ENCODE measurements at regions not wholly inside any gene's neighbourhood (a gene's known extent, or its start where the extent isn't known, plus 50 kb on each side); places are given as distances from the start of the nearest gene placed in this dataset.

GRCh38 chr1:189816558-189816957 is 661.1 kb downstream of the BRINP3 start (continued):
- TF ChIP-seq SP1 (IDR thresholded peaks at IDR 0.05) (no peak), RAD21 (IDR thresholded peaks at IDR 0.05) (no peak), FOXA1 (IDR thresholded peaks at IDR 0.05) (no peak), FOXA2 (IDR thresholded peaks at IDR 0.05) (no peak)
- TF ChIP-seq, protein P1, sequence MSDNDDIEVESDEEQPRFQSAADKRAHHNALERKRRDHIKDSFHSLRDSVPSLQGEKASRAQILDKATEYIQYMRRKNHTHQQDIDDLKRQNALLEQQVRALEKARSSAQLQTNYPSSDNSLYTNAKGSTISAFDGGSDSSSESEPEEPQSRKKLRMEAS (IDR thresholded peaks at IDR 0.05): no peak

- 41% methylated on average over 2 of the region's 2 CpGs for WGBS
- no peak for DNase-seq (ENCODE audit: low spot score)
- no peak overlapping the region for H3K4me3 ChIP-seq (ENCODE audit: low read depth in 1 of 3, low read length in 3 of 3)
- no peaks in the 10 kb centered on the region for H3K27me3 ChIP-seq (ENCODE audit: control insufficient read depth in 4 of 4, insufficient read depth in 4 of 4, low read length in 3 of 4)
- H3K9me3 ChIP-seq (ENCODE audit: control insufficient read depth in 4 of 4, low read length in 3 of 4): no peaks in the 10 kb centered on the region
- TF ChIP-seq, protein P2, sequence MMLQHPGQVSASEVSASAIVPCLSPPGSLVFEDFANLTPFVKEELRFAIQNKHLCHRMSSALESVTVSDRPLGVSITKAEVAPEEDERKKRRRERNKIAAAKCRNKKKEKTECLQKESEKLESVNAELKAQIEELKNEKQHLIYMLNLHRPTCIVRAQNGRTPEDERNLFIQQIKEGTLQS (IDR thresholded peaks at IDR 0.05): no peak
- no peak for TF ChIP-seq REST (IDR thresholded peaks at IDR 0.05)
- no peak for TF ChIP-seq RXRA (IDR thresholded peaks at IDR 0.05)
- TF ChIP-seq ZBTB33 (IDR thresholded peaks at IDR 0.05): no peak
- TF ChIP-seq TAF1 (conservative IDR thresholded peaks at IDR 0.05): no peak
- TF ChIP-seq YY1 (IDR thresholded peaks at IDR 0.05): no peak
- TF ChIP-seq EGR1 (IDR thresholded peaks at IDR 0.05; ENCODE audit: low read depth in 2 of 2): no peak
- TF ChIP-seq HNF4G (IDR thresholded peaks at IDR 0.05): no peak
- TF ChIP-seq RAD21 (IDR thresholded peaks at IDR 0.05): no peak
- TF ChIP-seq SP1 (IDR thresholded peaks at IDR 0.05): no peak
- H3K4me1 ChIP-seq (ENCODE audit: control insufficient read depth in 4 of 4, insufficient read depth in 4 of 4, low read length in 3 of 4): no peaks in the 10 kb centered on the region
- H3K36me3 ChIP-seq (ENCODE audit: control insufficient read depth in 4 of 4, insufficient read depth in 3 of 4, low read depth in 1 of 4, low read length in 3 of 4): no peaks in the 10 kb centered on the region
- no peak overlapping the region for H3K9ac ChIP-seq (ENCODE audit: low read depth in 1 of 2, low read length in 2 of 2)
- H3K27ac ChIP-seq (ENCODE audit: low read depth in 1 of 2, low read length in 2 of 2): no peak overlapping the region
These were observed 657.9 kb downstream of the BRINP3 start for GRCh38 chr1:189819751-189820150.

DNA sequence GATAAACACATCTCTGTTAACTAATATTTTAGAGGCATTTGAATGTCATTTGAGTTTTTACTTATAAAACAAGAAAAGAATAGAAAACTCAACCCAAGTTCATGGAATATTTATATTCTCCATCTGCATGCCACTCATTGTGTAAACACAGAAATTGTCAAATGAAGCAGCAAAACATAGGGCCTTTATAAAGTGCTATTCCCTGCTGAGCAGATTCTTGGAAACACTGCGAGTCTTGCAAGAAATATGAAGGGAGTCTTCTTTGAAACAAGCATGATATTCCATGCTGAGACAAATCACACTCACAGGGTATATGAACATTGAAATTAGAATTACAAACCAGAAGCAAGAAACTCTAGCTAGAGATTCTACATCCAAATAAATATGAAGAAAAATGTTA is 655.8 kb downstream of the BRINP3 start:
- 0% methylated on average over 1 of the region's 1 CpG for WGBS
- DNase-seq (ENCODE audit: low spot score): no peak

More for the DNA sequence above, 655.8 kb downstream of the BRINP3 start:
- Histone ChIP-seq H3K27me3 (ENCODE audit: control insufficient read depth in 4 of 4, insufficient read depth in 4 of 4, low read length in 3 of 4) (no peaks in the 10 kb centered on the region), H3K36me3 (ENCODE audit: control insufficient read depth in 4 of 4, insufficient read depth in 3 of 4, low read depth in 1 of 4, low read length in 3 of 4) (no peaks in the 10 kb centered on the region), H3K9me3 (ENCODE audit: control insufficient read depth in 4 of 4, low read length in 3 of 4) (no peaks in the 10 kb centered on the region), H3K4me3 (ENCODE audit: low read depth in 1 of 3, low read length in 3 of 3) (no peak overlapping the region), H3K27ac (ENCODE audit: low read depth in 1 of 2, low read length in 2 of 2) (no peak overlapping the region), H3K9ac (ENCODE audit: low read depth in 1 of 2, low read length in 2 of 2) (no peak overlapping the region), H3K4me1 (ENCODE audit: control insufficient read depth in 4 of 4, insufficient read depth in 4 of 4, low read length in 3 of 4) (no peaks in the 10 kb centered on the region)
- TF ChIP-seq JUND (IDR thresholded peaks at IDR 0.05): no peak
- TF ChIP-seq HNF4G (IDR thresholded peaks at IDR 0.05): no peak
- TF ChIP-seq GABPA (IDR thresholded peaks at IDR 0.05 in 1 of 2, conservative IDR thresholded peaks at IDR 0.05 in 1 of 2): no peak
- TF ChIP-seq FOXA1 (IDR thresholded peaks at IDR 0.05): no peak
- no peak for TF ChIP-seq FOXA2 (IDR thresholded peaks at IDR 0.05)
- TF ChIP-seq SP1 (IDR thresholded peaks at IDR 0.05): no peak
- no peak for TF ChIP-seq RAD21 (IDR thresholded peaks at IDR 0.05)
- no peak for TF ChIP-seq EGR1 (IDR thresholded peaks at IDR 0.05; ENCODE audit: low read depth in 2 of 2)
- TF ChIP-seq, protein P2 (IDR thresholded peaks at IDR 0.05): no peak
- no peak for TF ChIP-seq ZBTB33 (IDR thresholded peaks at IDR 0.05)

Data from liver (tissue), 7 donors.